C4-2B (cell line): ENCODE measurements at regions not wholly inside any gene's neighbourhood (a gene's known extent, or its start where the extent isn't known, plus 50 kb on each side); places are given as distances from the start of the nearest gene placed in this dataset.

Experiments used
- H3K27ac ChIP-seq: fragments of 450-650 bp; 2 replicates; pipeline ENCODE4 v1.5.1; 2017
- ZFX ChIP-seq: fragments of 450-650 bp; IDR thresholded peaks from 2 replicates; pipeline ENCODE4 v1.6.1; 2017
- TF ChIP-seq, protein P1 (sequence below): fragments of 450-650 bp; conservative IDR thresholded peaks from 2 replicates; pipeline ENCODE4 v1.5.1; 2017; ENCODE audit warnings: mild to moderate bottlenecking

- TF ChIP-seq, protein P1, sequence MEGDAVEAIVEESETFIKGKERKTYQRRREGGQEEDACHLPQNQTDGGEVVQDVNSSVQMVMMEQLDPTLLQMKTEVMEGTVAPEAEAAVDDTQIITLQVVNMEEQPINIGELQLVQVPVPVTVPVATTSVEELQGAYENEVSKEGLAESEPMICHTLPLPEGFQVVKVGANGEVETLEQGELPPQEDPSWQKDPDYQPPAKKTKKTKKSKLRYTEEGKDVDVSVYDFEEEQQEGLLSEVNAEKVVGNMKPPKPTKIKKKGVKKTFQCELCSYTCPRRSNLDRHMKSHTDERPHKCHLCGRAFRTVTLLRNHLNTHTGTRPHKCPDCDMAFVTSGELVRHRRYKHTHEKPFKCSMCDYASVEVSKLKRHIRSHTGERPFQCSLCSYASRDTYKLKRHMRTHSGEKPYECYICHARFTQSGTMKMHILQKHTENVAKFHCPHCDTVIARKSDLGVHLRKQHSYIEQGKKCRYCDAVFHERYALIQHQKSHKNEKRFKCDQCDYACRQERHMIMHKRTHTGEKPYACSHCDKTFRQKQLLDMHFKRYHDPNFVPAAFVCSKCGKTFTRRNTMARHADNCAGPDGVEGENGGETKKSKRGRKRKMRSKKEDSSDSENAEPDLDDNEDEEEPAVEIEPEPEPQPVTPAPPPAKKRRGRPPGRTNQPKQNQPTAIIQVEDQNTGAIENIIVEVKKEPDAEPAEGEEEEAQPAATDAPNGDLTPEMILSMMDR, result no peak
- TF ChIP-seq ZFX, result no peak
- H3K27ac ChIP-seq, result no peak overlapping the region
Measured at GRCh38 chr16:65671071-65671470, 549.2 kb upstream of the CDH11 start.

- TF ChIP-seq, protein P1, result no peak
- no peak for TF ChIP-seq ZFX
- no peak overlapping the region for H3K27ac ChIP-seq
Measured at GRCh38 chr16:65668064-65668595, 546.3 kb upstream of the CDH11 start.

- H3K27ac ChIP-seq, result no peak overlapping the region
- TF ChIP-seq, protein P1, result no peak
- TF ChIP-seq ZFX, result no peak
Measured at GRCh38 chr16:65667011-65667578, 545.2 kb upstream of the CDH11 start.

DNA sequence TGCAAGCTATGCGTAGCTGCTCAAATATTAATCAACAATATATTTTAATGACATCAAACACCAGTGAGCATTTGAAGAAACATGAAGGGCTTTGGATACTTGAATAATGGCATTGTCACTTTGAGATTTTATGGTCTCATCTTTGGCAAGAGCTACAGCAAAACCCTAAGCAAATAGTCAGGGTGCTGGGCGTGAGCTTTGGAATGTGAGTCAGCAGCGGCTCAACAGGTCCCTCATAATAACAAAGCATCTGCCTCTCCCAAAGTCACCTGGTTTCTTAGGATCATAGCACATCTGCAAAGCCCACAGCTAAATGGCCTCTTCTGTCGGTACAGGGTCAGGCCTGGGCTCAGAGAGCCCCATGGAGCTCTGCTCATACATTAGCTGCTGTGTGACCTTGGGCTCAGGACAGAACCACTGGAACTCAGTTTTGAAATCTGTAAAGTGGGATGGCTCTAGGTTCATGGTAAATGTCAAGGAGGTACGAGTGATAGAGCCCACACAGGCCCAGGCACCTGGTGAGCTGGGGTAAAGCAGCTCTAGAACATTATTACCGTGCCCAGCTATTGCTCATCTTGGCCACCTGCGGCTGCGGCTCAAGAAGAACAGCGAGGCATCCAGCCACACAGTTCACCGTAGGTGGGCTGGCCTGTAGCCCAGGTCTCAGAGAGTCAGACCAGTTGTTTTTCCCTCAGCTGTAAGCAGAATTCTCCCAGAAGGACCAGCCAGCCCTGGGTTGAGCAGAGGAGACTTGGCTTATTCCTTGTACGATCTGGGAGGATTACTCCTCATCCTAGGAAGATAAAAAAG is 544.5 kb upstream of the CDH11 start:
- H3K27ac ChIP-seq, result no peak overlapping the region
- TF ChIP-seq ZFX, result no peak
- TF ChIP-seq, protein P1, result no peak

DNA sequence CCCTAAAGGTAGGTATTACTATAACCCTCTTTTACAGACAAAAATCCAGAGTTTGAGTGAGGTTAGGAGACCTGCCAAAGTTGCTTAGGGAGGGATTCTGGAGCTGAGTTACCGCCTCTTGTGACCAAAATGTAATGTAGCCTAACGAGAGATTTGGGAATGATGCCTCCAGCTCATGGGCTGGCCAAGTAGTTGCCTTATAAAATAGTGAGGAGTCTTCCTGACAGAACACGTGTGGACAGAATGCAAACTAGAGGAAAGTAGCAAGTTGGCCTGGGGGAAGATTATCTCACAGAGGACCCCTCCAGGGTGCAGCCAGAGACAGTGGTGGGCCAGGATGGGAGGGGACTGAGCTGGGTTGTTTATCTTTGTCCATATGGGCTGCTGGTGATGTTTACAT is 543.7 kb upstream of the CDH11 start:
- no peak overlapping the region for H3K27ac ChIP-seq
- TF ChIP-seq ZFX, result no peak
- TF ChIP-seq, protein P1, result no peak

GRCh38 chr16:65663774-65664173 is 541.9 kb upstream of the CDH11 start:
- TF ChIP-seq ZFX, result no peak
- TF ChIP-seq, protein P1, result no peak
- no peak overlapping the region for H3K27ac ChIP-seq

DNA sequence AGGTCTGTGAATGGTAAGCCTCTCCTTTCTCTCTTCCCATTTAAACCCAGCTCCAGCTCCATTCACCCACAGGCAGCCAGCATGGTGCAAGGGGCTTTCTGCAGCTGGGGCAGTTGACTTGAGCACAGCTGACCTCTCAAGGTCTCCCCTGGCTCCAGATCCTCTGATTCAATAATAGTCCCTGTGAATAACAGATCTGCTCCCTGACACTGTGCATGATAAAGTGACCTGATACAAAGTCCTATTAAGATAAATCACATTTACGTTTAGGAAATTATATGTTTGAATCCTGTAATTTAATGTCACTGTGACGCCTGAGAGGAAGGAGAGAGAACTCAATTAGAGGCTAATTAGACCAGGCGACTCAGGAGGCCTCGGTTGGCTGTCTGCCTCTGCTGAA is 540.4 kb upstream of the CDH11 start:
- H3K27ac ChIP-seq, result no peak overlapping the region
- TF ChIP-seq, protein P1, result no peak
- no peak for TF ChIP-seq ZFX
